ENCODE measurements at regions not wholly inside any gene's neighbourhood (a gene's known extent, or its start where the extent isn't known, plus 50 kb on each side); places are given as distances from the start of the nearest gene placed in this dataset.
"Not testable (repeated sequence)": the region's sequence is repeated elsewhere in the genome, so short reads cannot be mapped to it uniquely, and the experiment has no call there.

- H4K8ac ChIP-seq (ENCODE audit: low read depth, low read length): no peak overlapping the region
- no peak overlapping the region for H2BK15ac ChIP-seq (replicated peaks; ENCODE audit: low read depth)
- H3K79me2 ChIP-seq (ENCODE audit: control insufficient read depth, insufficient read depth, low read length): no peaks in the 10 kb centered on the region
- H3K27ac ChIP-seq (ENCODE audit: low read depth, low read length): no peak overlapping the region
- no peak overlapping the region for H4K5ac ChIP-seq (ENCODE audit: low read length)
- no peak for DNase-seq
- no peak overlapping the region for H3K23ac ChIP-seq (ENCODE audit: low read length)
- H3K79me1 ChIP-seq (ENCODE audit: low read length): no peaks in the 10 kb centered on the region
- no peak overlapping the region for H3K4me3 ChIP-seq (ENCODE audit: low read length)
- no peak overlapping the region for H2AK5ac ChIP-seq (ENCODE audit: low read length)
- H2BK5ac ChIP-seq (ENCODE audit: low read length): no peak overlapping the region
- H3K4me1 ChIP-seq (ENCODE audit: control insufficient read depth, low read depth, low read length): no peaks in the 10 kb centered on the region
- no peaks in the 10 kb centered on the region for H3K36me3 ChIP-seq (ENCODE audit: control insufficient read depth, insufficient read depth, low read length)
- no peak overlapping the region for H3K18ac ChIP-seq (ENCODE audit: low read length)
- H2BK120ac ChIP-seq (ENCODE audit: low read depth, low read length): no peak overlapping the region
- H3K9ac ChIP-seq (ENCODE audit: low read length): no peak overlapping the region
- no peak overlapping the region for H3K4me2 ChIP-seq (ENCODE audit: low read length)
- no CpG with 5 or more reads among the region's 4 CpGs for WGBS (ENCODE audit: extremely low coverage, insufficient coverage, low lambda C conversion rate)
- H3K4ac ChIP-seq (ENCODE audit: low read depth, low read length): no peak overlapping the region
- no peaks in the 10 kb centered on the region for H3K27me3 ChIP-seq (ENCODE audit: insufficient read depth, low read length, poor library complexity)
- no peak overlapping the region for H3K56ac ChIP-seq (ENCODE audit: low read length)
Measured at GRCh38 chr9:24899463-24899862, 353.8 kb upstream of the IZUMO3 start.

- no peaks in the 10 kb centered on the region for H3K27me3 ChIP-seq (ENCODE audit: insufficient read depth, low read length, poor library complexity)
- H3K36me3 ChIP-seq (ENCODE audit: control insufficient read depth, insufficient read depth, low read length): no peaks in the 10 kb centered on the region
- DNase-seq: no peak
- no peak overlapping the region for H2AK5ac ChIP-seq (ENCODE audit: low read length)
- H3K4me1 ChIP-seq (ENCODE audit: control insufficient read depth, low read depth, low read length): no peaks in the 10 kb centered on the region
- H2BK120ac ChIP-seq (ENCODE audit: low read depth, low read length): no peak overlapping the region
- H3K79me2 ChIP-seq (ENCODE audit: control insufficient read depth, insufficient read depth, low read length): no peaks in the 10 kb centered on the region
- no peak overlapping the region for H2BK5ac ChIP-seq (ENCODE audit: low read length)
- no peak overlapping the region for H3K27ac ChIP-seq (ENCODE audit: low read depth, low read length)
- H3K23ac ChIP-seq (ENCODE audit: low read length): no peak overlapping the region
- H3K4ac ChIP-seq (ENCODE audit: low read depth, low read length): no peak overlapping the region
- H3K4me3 ChIP-seq (ENCODE audit: low read length): no peak overlapping the region
- H3K56ac ChIP-seq (ENCODE audit: low read length): no peak overlapping the region
- H4K8ac ChIP-seq (ENCODE audit: low read depth, low read length): no peak overlapping the region
- H3K18ac ChIP-seq (ENCODE audit: low read length): no peak overlapping the region
- H3K79me1 ChIP-seq (ENCODE audit: low read length): no peaks in the 10 kb centered on the region
- WGBS (ENCODE audit: extremely low coverage, insufficient coverage, low lambda C conversion rate): no CpG with 5 or more reads among the region's 15 CpGs
- H2BK15ac ChIP-seq (replicated peaks; ENCODE audit: low read depth): no peak overlapping the region
- H3K4me2 ChIP-seq (ENCODE audit: low read length): no peak overlapping the region
- H3K9ac ChIP-seq (ENCODE audit: low read length): no peak overlapping the region
- H4K5ac ChIP-seq (ENCODE audit: low read length): no peak overlapping the region
Measured at GRCh38 chr9:24897826-24898225, 352.1 kb upstream of the IZUMO3 start.

- Histone ChIP-seq H3K4ac (ENCODE audit: low read depth, low read length) (no peak overlapping the region), H2AK5ac (ENCODE audit: low read length) (no peak overlapping the region), H2BK15ac (replicated peaks; ENCODE audit: low read depth) (no peak overlapping the region), H3K4me1 (ENCODE audit: control insufficient read depth, low read depth, low read length) (no peaks in the 10 kb centered on the region), H3K23ac (ENCODE audit: low read length) (no peak overlapping the region), H3K4me2 (ENCODE audit: low read length) (no peak overlapping the region), H4K8ac (ENCODE audit: low read depth, low read length) (no peak overlapping the region), H4K5ac (ENCODE audit: low read length) (no peak overlapping the region), H3K56ac (ENCODE audit: low read length) (no peak overlapping the region), H3K27me3 (ENCODE audit: insufficient read depth, low read length, poor library complexity) (no peaks in the 10 kb centered on the region), H2BK120ac (ENCODE audit: low read depth, low read length) (no peak overlapping the region), H3K27ac (ENCODE audit: low read depth, low read length) (no peak overlapping the region), H2BK5ac (ENCODE audit: low read length) (no peak overlapping the region), H3K79me2 (ENCODE audit: control insufficient read depth, insufficient read depth, low read length) (no peaks in the 10 kb centered on the region), H3K36me3 (ENCODE audit: control insufficient read depth, insufficient read depth, low read length) (no peaks in the 10 kb centered on the region), H3K18ac (ENCODE audit: low read length) (no peak overlapping the region), H3K9ac (ENCODE audit: low read length) (no peak overlapping the region), H3K4me3 (ENCODE audit: low read length) (no peak overlapping the region), H3K79me1 (ENCODE audit: low read length) (no peaks in the 10 kb centered on the region)
- no CpG with 5 or more reads among the region's 3 CpGs for WGBS (ENCODE audit: extremely low coverage, insufficient coverage, low lambda C conversion rate)
- DNase-seq: no peak
Measured at GRCh38 chr9:24881361-24881760, 335.7 kb upstream of the IZUMO3 start.

GRCh38 chr9:24879591-24879990 is 333.9 kb upstream of the IZUMO3 start:
- H2AK5ac ChIP-seq (ENCODE audit: low read length): no peak overlapping the region
- no peak overlapping the region for H4K8ac ChIP-seq (ENCODE audit: low read depth, low read length)
- no peak overlapping the region for H3K27ac ChIP-seq (ENCODE audit: low read depth, low read length)
- no peaks in the 10 kb centered on the region for H3K79me2 ChIP-seq (ENCODE audit: control insufficient read depth, insufficient read depth, low read length)
- no peak overlapping the region for H3K9ac ChIP-seq (ENCODE audit: low read length)
- no peak overlapping the region for H2BK15ac ChIP-seq (replicated peaks; ENCODE audit: low read depth)
- WGBS (ENCODE audit: extremely low coverage, insufficient coverage, low lambda C conversion rate): no CpG with 5 or more reads among the region's 2 CpGs
- H4K5ac ChIP-seq (ENCODE audit: low read length): no peak overlapping the region
- H3K18ac ChIP-seq (ENCODE audit: low read length): no peak overlapping the region
- H3K79me1 ChIP-seq (ENCODE audit: low read length): no peaks in the 10 kb centered on the region
- H3K27me3 ChIP-seq (ENCODE audit: insufficient read depth, low read length, poor library complexity): no peaks in the 10 kb centered on the region
- H3K4me1 ChIP-seq (ENCODE audit: control insufficient read depth, low read depth, low read length): no peaks in the 10 kb centered on the region
- no peak overlapping the region for H3K23ac ChIP-seq (ENCODE audit: low read length)
- no peak for DNase-seq
- H3K4me3 ChIP-seq (ENCODE audit: low read length): no peak overlapping the region
- H3K36me3 ChIP-seq (ENCODE audit: control insufficient read depth, insufficient read depth, low read length): no peaks in the 10 kb centered on the region
- H3K4me2 ChIP-seq (ENCODE audit: low read length): no peak overlapping the region
- H2BK5ac ChIP-seq (ENCODE audit: low read length): no peak overlapping the region
- no peak overlapping the region for H3K4ac ChIP-seq (ENCODE audit: low read depth, low read length)
- H2BK120ac ChIP-seq (ENCODE audit: low read depth, low read length): no peak overlapping the region
- H3K56ac ChIP-seq (ENCODE audit: low read length): no peak overlapping the region

- not testable (repeated sequence) for H3K36me3 ChIP-seq (ENCODE audit: control insufficient read depth, insufficient read depth, low read length); DNase-seq; H4K5ac ChIP-seq (ENCODE audit: low read length); H3K27me3 ChIP-seq (ENCODE audit: insufficient read depth, low read length, poor library complexity); H3K27ac ChIP-seq (ENCODE audit: low read depth, low read length); H3K18ac ChIP-seq (ENCODE audit: low read length); H3K4ac ChIP-seq (ENCODE audit: low read depth, low read length); H3K9ac ChIP-seq (ENCODE audit: low read length); H3K79me1 ChIP-seq (ENCODE audit: low read length); H3K4me2 ChIP-seq (ENCODE audit: low read length); H3K79me2 ChIP-seq (ENCODE audit: control insufficient read depth, insufficient read depth, low read length); H2BK5ac ChIP-seq (ENCODE audit: low read length); H4K8ac ChIP-seq (ENCODE audit: low read depth, low read length); H2BK120ac ChIP-seq (ENCODE audit: low read depth, low read length); H3K4me1 ChIP-seq (ENCODE audit: control insufficient read depth, low read depth, low read length); H3K56ac ChIP-seq (ENCODE audit: low read length); H3K4me3 ChIP-seq (ENCODE audit: low read length); H2AK5ac ChIP-seq (ENCODE audit: low read length); H3K23ac ChIP-seq (ENCODE audit: low read length); H2BK15ac ChIP-seq (replicated peaks; ENCODE audit: low read depth)
- no CpG with 5 or more reads among the region's 1 CpG for WGBS (ENCODE audit: extremely low coverage, insufficient coverage, low lambda C conversion rate)
Measured at GRCh38 chr9:24856601-24857000, 310.9 kb upstream of the IZUMO3 start.

GRCh38 chr9:24846248-24846912 is 300.7 kb upstream of the IZUMO3 start:
- Histone ChIP-seq H3K4me2 (ENCODE audit: low read length) (no peak overlapping the region), H3K23ac (ENCODE audit: low read length) (no peak overlapping the region), H3K4me1 (ENCODE audit: control insufficient read depth, low read depth, low read length) (no peaks in the 10 kb centered on the region), H3K79me2 (ENCODE audit: control insufficient read depth, insufficient read depth, low read length) (no peaks in the 10 kb centered on the region), H2BK5ac (ENCODE audit: low read length) (no peak overlapping the region), H3K4ac (ENCODE audit: low read depth, low read length) (no peak overlapping the region), H2BK120ac (ENCODE audit: low read depth, low read length) (no peak overlapping the region), H2BK15ac (replicated peaks; ENCODE audit: low read depth) (no peak overlapping the region), H2AK5ac (ENCODE audit: low read length) (no peak overlapping the region), H3K4me3 (ENCODE audit: low read length) (no peak overlapping the region), H4K5ac (ENCODE audit: low read length) (no peak overlapping the region), H3K36me3 (ENCODE audit: control insufficient read depth, insufficient read depth, low read length) (no peaks in the 10 kb centered on the region), H3K56ac (ENCODE audit: low read length) (no peak overlapping the region), H3K27me3 (ENCODE audit: insufficient read depth, low read length, poor library complexity) (no peaks in the 10 kb centered on the region), H4K8ac (ENCODE audit: low read depth, low read length) (no peak overlapping the region), H3K27ac (ENCODE audit: low read depth, low read length) (no peak overlapping the region), H3K18ac (ENCODE audit: low read length) (no peak overlapping the region), H3K9ac (ENCODE audit: low read length) (no peak overlapping the region), H3K79me1 (ENCODE audit: low read length) (no peaks in the 10 kb centered on the region)
- no CpG with 5 or more reads among the region's 3 CpGs for WGBS (ENCODE audit: extremely low coverage, insufficient coverage, low lambda C conversion rate)
- no peak for DNase-seq

All from mesendoderm (in vitro differentiated cells).